EH (cell line): ENCODE measurements at regions not wholly inside any gene's neighbourhood (a gene's known extent, or its start where the extent isn't known, plus 50 kb on each side); places are given as distances from the start of the nearest gene placed in this dataset.

Experiments
- DNase-seq: peaks from one replicate; pipeline ENCODE4 v3.0.0-alpha.2; 2015; ENCODE audit warnings: low read depth

GRCh38 chr2:133812826-133813617 lies 244.8 kb upstream of the NCKAP5 start:
- peak; percentile 32 for DNase-seq

DNA sequence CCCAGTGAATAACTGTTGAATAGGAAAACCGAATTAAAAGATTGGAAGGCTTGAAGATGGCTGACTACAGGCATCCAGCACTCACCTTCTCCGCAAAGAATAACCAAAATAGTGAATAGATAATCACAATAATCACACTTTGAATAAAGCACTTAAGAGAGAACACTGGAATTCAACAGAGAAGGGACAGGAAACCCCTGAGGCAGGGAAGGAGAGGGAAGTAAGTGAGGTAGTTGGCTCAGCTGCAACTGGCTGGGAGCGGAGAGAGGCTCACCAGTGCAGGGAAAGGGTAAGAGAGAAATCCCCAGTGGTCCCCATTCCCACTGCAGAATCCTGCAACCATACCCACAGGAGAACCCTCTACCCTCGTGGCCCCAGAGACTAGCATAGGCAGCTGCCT lies 246.6 kb upstream of the NCKAP5 start:
- peak; percentile 12 for DNase-seq

DNA sequence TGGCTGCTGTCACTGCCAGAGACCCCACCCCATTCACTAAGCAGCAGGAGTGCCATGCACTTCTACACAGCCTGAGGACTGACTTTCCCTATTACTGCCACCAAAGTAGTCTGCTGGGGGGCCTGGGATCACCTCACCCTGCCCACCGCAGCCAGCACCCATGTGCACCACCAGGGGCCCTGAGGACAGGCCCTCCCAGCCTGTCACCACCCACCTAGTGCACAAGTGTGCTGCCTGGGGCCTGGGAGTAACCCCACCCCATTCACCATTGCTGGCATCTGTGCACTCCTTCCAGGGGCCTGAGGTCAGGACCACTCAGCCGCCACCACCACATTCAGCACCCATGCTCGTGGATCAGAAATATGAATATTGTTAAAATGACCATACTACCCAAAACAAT lies 247.8 kb upstream of the NCKAP5 start:
- no peak for DNase-seq

DNA sequence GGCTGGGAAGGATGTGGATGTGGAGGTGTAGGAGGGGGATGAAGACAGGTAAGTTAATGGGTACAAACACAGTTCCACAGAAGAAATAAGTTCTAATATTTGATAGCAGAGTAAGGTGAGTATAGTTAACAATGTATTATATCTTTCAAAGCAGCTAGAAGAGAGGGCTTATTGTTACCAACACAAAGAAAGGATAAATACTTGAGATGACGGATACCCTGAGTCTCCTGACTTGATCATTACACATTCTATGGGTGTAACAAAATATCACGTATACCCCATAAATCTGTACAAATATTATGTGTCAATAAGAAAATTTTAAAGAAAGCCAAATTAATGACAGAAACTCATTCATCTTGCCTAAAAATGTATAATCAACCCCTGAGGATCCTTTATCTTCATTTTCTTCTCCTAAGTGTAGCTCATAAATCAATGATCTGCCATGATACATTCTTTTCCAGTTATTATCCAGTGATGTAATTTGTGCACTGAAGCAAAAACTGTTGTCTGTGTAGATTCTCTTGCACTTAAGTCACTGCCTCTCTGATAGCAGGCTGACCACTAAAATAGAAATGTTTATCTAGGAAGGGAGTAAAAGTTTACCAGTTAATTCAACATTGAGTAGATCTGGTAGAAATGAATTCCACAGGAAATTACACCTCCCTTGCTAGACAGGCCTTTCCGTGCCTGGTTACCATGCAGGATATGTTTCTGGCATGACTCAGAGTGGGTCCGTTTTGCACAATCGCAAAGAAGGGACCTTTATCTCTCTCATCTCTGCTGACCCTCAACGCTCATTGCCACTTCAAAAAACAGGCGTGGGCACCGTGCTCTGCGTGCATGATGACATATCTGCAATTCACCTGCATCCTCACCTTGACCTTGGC lies 249.7 kb upstream of the NCKAP5 start:
- peak; percentile 99 for DNase-seq

DNA sequence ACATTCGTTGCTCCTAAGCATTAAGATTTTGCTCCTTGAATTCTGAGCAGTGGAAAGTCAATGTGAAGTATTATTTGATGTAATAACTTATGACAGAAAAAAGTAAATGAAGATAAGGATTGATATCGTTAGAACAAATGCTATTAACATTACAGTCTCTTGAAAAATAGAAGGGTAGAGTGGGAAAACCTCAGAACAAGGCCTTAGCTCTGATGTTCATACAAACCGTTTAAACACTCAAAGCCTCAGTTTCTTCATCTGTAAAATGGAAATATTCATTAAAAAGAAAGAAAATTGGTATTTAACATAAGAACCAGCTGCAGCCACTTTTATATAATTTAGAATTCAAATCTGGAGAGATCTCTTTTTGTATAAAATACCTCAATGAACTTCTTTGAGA lies 250.4 kb upstream of the NCKAP5 start:
- DNase-seq: no peak

- peak; percentile 54 for DNase-seq
Measured at GRCh38 chr2:133819906-133820305, 251.6 kb upstream of the NCKAP5 start.

DNA sequence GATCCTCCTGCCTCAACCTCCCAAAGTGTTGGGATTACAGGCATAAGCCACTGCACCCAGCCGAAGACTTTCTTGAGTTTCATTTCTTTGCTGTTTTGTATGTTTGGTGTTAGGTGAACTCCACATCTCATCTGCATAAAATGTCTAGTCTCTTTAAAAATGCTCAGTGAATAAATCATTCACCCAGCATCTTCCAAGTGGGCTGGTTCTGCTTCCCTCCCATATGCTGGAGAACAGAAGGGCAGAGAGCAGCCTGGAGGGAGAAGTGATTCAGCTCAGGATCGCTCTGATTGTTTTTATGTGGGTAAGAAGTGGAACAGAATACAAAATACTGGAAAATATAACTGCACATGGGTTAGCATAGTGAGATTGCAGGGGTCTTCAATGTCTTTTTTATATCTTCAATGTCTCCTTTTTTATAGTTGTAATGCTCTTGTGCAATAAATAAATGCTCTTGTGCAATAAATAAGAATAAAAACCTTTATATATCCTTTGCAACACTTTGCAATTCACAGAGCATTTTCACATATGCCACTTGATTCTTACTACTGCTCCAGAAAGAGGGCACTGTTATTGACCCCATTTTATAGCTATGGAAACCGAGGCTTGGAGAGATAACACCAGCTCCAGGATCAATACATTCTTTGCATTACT lies 253.0 kb upstream of the NCKAP5 start:
- peak; percentile 87 for DNase-seq

DNA sequence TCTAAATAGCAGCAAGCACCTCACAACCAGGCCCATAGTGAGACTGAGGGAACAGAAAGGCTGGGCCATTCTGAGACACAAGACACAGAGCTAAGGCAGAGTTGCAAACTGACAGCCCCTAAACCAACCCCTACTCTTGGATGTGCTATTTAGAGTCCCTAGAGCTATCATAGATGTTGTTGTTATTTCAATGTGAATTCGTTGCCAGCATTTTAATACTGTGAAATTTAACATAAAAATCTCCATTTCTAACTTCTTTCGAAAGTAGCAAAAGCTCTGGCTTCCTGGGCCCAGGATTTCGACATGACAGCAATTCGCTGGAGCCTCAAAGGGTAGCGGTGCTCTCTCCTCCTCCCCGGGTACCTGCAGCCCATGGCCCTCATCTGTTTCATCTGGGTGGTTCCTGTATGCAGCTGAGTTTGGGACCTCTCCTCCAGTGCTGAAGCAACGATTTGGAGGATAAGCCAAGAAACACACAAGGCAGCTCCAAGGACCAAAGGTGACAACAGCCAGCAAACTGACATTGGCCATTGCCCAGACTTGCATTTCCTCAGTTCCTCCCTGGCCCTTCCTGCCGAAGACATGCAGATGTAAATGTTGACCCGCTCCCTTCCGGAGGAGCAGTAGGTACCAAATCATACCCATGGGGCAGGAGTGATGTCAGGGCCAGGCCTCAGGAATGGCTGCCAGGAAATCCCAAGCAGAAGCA lies 254.4 kb upstream of the NCKAP5 start:
- DNase-seq: no peak

DNA sequence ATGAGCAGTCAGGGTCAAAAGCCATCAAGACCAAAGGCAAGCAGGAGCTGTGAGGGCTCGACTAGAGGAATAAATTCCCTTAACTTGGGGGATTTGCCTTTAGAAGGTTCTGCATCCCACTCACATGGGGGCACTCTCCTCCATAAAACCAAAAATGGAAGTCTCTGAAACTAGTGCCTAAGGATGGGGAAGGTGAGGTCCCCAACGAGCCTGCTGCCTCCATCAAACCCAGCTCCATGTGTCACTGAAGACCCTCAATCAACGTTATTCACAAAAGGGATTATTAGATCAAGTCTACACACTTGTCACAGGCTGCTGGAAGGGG lies 254.9 kb upstream of the NCKAP5 start:
- no peak for DNase-seq

DNA sequence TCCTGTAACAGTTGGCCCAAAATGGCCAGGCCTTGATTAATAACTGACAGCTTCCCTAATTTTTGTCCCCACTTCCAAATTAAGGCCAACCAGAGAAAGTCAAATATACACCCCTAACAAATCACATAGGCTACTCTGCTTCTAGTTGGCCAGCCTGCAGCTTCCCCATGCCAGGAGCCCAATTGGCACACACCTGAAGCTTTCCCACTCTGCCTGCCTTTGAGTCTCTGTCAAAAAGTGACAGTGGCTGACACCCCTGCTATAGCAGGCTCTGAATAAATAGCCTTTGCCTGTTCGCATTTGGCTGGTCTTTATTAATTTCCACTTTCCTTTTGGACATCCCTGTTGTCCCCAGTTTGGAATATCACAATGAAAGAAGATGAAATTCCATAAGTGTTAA lies 256.6 kb upstream of the NCKAP5 start:
- DNase-seq: no peak

- DNase-seq: no peak
Measured at GRCh38 chr2:133825778-133826177, 257.5 kb upstream of the NCKAP5 start.

DNA sequence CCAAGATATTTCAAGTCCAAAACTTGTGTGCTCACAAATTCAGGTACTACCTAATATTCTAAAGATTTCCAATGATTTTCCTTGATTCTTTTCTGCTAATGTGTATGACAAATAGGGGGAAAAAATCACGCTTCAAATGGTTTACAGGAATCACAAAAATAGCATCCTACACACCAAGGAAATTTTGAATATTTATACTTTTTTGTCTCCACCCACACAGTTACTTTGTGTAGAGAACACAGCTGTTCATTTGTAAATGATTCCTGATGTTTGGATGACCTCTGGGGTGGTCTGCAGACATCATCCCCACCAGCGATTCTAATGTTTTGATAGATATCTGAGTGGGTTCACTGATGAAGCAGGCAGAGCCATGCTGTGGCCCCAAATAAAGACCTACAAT lies 260.6 kb upstream of the NCKAP5 start:
- DNase-seq: no peak

GRCh38 chr2:133829450-133830020 lies 261.3 kb upstream of the NCKAP5 start:
- peak; percentile 21 for DNase-seq

GRCh38 chr2:133833746-133834145 lies 265.5 kb upstream of the NCKAP5 start:
- DNase-seq: no peak

GRCh38 chr2:133835821-133836619 lies 267.8 kb upstream of the NCKAP5 start:
- DNase-seq: no peak

DNA sequence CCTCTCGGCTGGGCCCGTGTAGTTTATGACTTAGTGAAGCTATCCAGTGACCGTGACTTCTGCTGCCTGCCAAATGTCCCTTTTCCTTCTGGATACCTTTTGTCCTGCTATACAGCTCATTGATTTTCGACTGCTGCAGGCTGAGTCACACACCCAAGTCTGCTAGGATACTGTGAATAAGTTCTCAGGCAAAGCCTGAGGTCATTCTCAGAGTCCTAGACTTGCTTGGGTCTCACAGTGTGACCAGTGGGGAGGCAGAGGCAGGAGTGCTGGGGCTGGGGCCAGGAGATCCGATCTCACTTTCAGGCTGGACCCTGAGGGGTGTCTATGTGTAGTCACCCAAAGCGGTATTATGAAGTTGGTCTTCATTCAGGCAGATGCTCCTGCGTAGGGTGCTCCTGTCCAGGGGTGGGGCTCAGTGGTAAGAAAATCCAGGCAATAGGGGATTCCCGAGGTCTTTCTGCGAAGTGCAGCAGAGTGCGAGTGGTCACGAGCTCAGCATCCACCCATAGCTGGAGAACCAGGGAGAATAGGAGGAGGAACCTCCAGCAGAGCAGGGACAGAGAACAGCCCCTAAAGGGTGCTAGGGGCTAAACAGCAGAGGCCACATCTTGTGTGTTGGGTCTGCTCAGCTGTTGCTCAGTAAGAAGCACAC lies 268.6 kb upstream of the NCKAP5 start:
- DNase-seq: peak; percentile 32

- DNase-seq: peak; percentile 78
Measured at GRCh38 chr2:133837441-133838094, 269.3 kb upstream of the NCKAP5 start.

DNA sequence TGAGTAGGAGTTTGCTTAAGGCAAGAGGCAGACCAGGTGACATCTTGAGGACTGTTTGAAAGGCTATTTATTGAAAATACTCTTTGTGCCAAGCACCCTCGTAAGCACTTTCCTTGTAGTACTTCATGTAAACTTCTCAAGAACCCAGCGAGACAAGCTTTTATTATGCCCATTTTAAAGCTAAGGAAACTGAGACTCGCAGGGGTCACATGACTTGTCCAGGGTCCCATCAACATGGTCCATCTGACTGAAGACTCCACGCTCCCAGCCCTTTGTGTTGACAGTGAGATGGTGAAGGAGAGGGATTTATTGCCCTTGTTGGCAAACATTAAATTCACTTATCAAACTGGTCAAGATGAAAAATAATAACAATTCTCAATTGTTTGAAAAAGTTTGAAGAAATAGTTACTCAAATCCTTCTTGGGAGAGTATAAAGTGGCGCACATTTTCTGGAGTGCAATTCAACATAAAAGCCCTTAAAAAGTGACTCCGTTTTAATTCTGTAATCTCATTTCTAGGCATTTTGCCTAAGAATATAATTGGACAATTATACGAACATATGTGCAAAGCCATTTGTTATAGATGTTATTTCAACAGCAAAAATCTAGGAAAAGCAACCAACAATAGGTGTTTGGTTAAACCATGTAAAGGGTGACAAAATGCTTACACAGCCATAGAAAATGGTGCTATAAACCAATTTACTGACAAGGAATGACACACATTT lies 270.5 kb upstream of the NCKAP5 start:
- no peak for DNase-seq

GRCh38 chr2:133839677-133840076 lies 271.4 kb upstream of the NCKAP5 start:
- no peak for DNase-seq
